ENCODE measurements at regions not wholly inside any gene's neighbourhood (a gene's known extent, or its start where the extent isn't known, plus 50 kb on each side); places are given as distances from the start of the nearest gene placed in this dataset.

GRCh38 chr6:119894811-119895210 is 545.2 kb upstream of the MAN1A1 start:
- DNase-seq (ENCODE audit: low read depth) = no peak
- TF ChIP-seq CTCF (IDR thresholded peaks at IDR 0.05; ENCODE audit: insufficient read depth, low read depth, low read length) = no peak
- no peak overlapping the region for H3K4me3 ChIP-seq (ENCODE audit: low read depth, low read length)

- TF ChIP-seq CTCF (IDR thresholded peaks at IDR 0.05; ENCODE audit: insufficient read depth, low read depth, low read length) = no peak
- no peak for DNase-seq (ENCODE audit: low read depth)
- no peak overlapping the region for H3K4me3 ChIP-seq (ENCODE audit: low read depth, low read length)
These were observed 542.1 kb upstream of the MAN1A1 start for GRCh38 chr6:119891644-119892043.

- no peak for TF ChIP-seq CTCF (IDR thresholded peaks at IDR 0.05; ENCODE audit: insufficient read depth, low read depth, low read length)
- DNase-seq (ENCODE audit: low read depth) = no peak
- H3K4me3 ChIP-seq (ENCODE audit: low read depth, low read length) = no peak overlapping the region
These were observed 541.6 kb upstream of the MAN1A1 start for GRCh38 chr6:119891206-119891605.

- no peak for DNase-seq (ENCODE audit: low read depth)
- TF ChIP-seq CTCF (IDR thresholded peaks at IDR 0.05; ENCODE audit: insufficient read depth, low read depth, low read length) = no peak
- no peak overlapping the region for H3K4me3 ChIP-seq (ENCODE audit: low read depth, low read length)
These were observed 540.9 kb upstream of the MAN1A1 start for GRCh38 chr6:119890470-119890869.

- DNase-seq (ENCODE audit: low read depth) = no peak
- H3K4me3 ChIP-seq (ENCODE audit: low read depth, low read length) = no peak overlapping the region
- TF ChIP-seq CTCF (IDR thresholded peaks at IDR 0.05; ENCODE audit: insufficient read depth, low read depth, low read length) = no peak
These were observed 538.1 kb upstream of the MAN1A1 start for GRCh38 chr6:119887666-119888065.

- no peak overlapping the region for H3K4me3 ChIP-seq (ENCODE audit: low read depth, low read length)
- DNase-seq (ENCODE audit: low read depth) = peak; percentile 9
- no peak for TF ChIP-seq CTCF (IDR thresholded peaks at IDR 0.05; ENCODE audit: insufficient read depth, low read depth, low read length)
These were observed 531.9 kb upstream of the MAN1A1 start for GRCh38 chr6:119881416-119881815.

- H3K4me3 ChIP-seq (ENCODE audit: low read depth, low read length) = no peak overlapping the region
- DNase-seq (ENCODE audit: low read depth) = no peak
- no peak for TF ChIP-seq CTCF (IDR thresholded peaks at IDR 0.05; ENCODE audit: insufficient read depth, low read depth, low read length)
These were observed 531.3 kb upstream of the MAN1A1 start for GRCh38 chr6:119880840-119881239.
